ENCODE measurements at regions not wholly inside any gene's neighbourhood (a gene's known extent, or its start where the extent isn't known, plus 50 kb on each side); places are given as distances from the start of the nearest gene placed in this dataset.

DNA sequence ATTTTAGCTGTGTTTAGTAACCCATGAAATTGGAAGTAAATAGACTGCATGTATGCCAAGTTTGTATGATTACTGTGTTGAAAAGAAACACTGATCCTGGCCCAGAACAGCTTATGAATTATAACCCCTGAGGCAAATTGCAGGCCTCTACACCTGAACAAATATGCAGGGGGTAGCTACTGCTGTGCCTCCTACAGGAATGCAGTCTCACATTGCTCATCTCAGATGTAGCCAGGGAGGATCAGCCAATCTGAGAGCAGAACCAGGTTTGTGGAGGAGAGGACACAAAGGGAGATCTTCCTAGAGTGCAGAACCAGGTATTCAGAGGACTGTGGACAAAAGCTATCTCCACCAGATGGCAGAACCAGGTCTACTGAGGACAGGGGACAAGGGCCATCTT lies 442.2 kb upstream of the DDI1 start:
- TF ChIP-seq EZH2 (IDR thresholded peaks at IDR 0.05; ENCODE audit: insufficient read depth, poor library complexity, severe bottlenecking) (no peak), EZH2phosphoT487 (IDR thresholded peaks at IDR 0.05; ENCODE audit: insufficient read depth, low read depth) (no peak)

All from GM23248 (cell line).